ENCODE measurements at regions not wholly inside any gene's neighbourhood (a gene's known extent, or its start where the extent isn't known, plus 50 kb on each side); places are given as distances from the start of the nearest gene placed in this dataset.

DNA sequence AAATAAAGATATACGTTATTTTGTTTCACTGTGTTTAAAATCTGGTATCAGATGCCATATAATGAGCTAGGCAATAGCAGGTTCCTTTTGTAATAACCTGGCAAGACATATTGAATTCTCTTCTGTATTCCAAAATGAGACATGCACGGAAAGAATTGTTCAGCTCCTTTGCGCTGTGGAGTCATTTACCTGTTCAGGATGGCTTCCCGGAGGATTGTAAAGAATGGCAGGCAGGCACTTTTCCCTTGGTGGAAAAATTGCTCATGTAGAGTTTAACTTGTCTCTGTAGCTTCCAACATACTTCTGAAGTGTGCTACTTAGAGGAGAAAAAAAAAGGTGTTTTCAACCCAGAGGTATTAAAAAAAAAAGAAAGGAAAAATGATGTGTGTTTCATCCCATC, 805.2 kb downstream of the GALC start:
- TF ChIP-seq, protein P1, sequence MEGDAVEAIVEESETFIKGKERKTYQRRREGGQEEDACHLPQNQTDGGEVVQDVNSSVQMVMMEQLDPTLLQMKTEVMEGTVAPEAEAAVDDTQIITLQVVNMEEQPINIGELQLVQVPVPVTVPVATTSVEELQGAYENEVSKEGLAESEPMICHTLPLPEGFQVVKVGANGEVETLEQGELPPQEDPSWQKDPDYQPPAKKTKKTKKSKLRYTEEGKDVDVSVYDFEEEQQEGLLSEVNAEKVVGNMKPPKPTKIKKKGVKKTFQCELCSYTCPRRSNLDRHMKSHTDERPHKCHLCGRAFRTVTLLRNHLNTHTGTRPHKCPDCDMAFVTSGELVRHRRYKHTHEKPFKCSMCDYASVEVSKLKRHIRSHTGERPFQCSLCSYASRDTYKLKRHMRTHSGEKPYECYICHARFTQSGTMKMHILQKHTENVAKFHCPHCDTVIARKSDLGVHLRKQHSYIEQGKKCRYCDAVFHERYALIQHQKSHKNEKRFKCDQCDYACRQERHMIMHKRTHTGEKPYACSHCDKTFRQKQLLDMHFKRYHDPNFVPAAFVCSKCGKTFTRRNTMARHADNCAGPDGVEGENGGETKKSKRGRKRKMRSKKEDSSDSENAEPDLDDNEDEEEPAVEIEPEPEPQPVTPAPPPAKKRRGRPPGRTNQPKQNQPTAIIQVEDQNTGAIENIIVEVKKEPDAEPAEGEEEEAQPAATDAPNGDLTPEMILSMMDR (conservative IDR thresholded peaks at IDR 0.05), result no peak
- TF ChIP-seq EZH2 (IDR thresholded peaks at IDR 0.05; ENCODE audit: low read depth), result no peak

Data from PC-9 (cell line).